ENCODE measurements at regions not wholly inside any gene's neighbourhood (a gene's known extent, or its start where the extent isn't known, plus 50 kb on each side); places are given as distances from the start of the nearest gene placed in this dataset.

- TF ChIP-seq POU6F1 (CRISPR knock-in tag; IDR thresholded peaks at IDR 0.05; ENCODE audit: borderline replicate concordance, low read depth) = no peak
- TF ChIP-seq TSHZ2 (CRISPR knock-in tag; IDR thresholded peaks at IDR 0.05) = no peak
- TF ChIP-seq ZNF70 (CRISPR knock-in tag; IDR thresholded peaks at IDR 0.05) = no peak
- TF ChIP-seq ZC3H10 (CRISPR knock-in tag; IDR thresholded peaks at IDR 0.05) = no peak
- TF ChIP-seq GLIS3 (CRISPR knock-in tag; IDR thresholded peaks at IDR 0.05) = no peak
- TF ChIP-seq ZNF8 (CRISPR knock-in tag; IDR thresholded peaks at IDR 0.05) = no peak
Observed at GRCh38 chr5:98721231-98721928, 52.1 kb upstream of the RGMB start (continued).

GRCh38 chr5:98722188-98722587, 51.3 kb upstream of the RGMB start:
- TF ChIP-seq ZNF565 (CRISPR knock-in tag; conservative IDR thresholded peaks at IDR 0.05; ENCODE audit: low read depth) (no peak), OSR1 (CRISPR knock-in tag; IDR thresholded peaks at IDR 0.05) (no peak), TCF4 (CRISPR knock-in tag; IDR thresholded peaks at IDR 0.05; ENCODE audit: borderline replicate concordance) (no peak), CSDC2 (CRISPR knock-in tag; IDR thresholded peaks at IDR 0.05) (no peak), TSHZ2 (CRISPR knock-in tag; IDR thresholded peaks at IDR 0.05) (no peak), ZFP30 (CRISPR knock-in tag; IDR thresholded peaks at IDR 0.05) (no peak), ZC3H10 (CRISPR knock-in tag; IDR thresholded peaks at IDR 0.05) (no peak), CSRNP3 (CRISPR knock-in tag; IDR thresholded peaks at IDR 0.05) (no peak)
- ATAC-seq = peak; percentile 67

- ATAC-seq = no peak
- TF ChIP-seq CREB5 (CRISPR knock-in tag; IDR thresholded peaks at IDR 0.05; ENCODE audit: low read depth) = no peak
- no peak for TF ChIP-seq CSDC2 (CRISPR knock-in tag; IDR thresholded peaks at IDR 0.05)
- no peak for TF ChIP-seq BACH2 (CRISPR knock-in tag; IDR thresholded peaks at IDR 0.05; ENCODE audit: borderline replicate concordance)
- no peak for TF ChIP-seq ZNF8 (CRISPR knock-in tag; IDR thresholded peaks at IDR 0.05)
- TF ChIP-seq ZC3H10 (CRISPR knock-in tag; IDR thresholded peaks at IDR 0.05) = no peak
- TF ChIP-seq ISL1 (CRISPR knock-in tag; IDR thresholded peaks at IDR 0.05) = no peak
Observed at GRCh38 chr5:98723061-98723460, 50.4 kb upstream of the RGMB start.
